Activated CD4-positive, alpha-beta memory T cell treated with anti-CD3 and anti-CD28 coated beads for 36 hours (primary cell): ENCODE measurements at regions not wholly inside any gene's neighbourhood (a gene's known extent, or its start where the extent isn't known, plus 50 kb on each side); places are given as distances from the start of the nearest gene placed in this dataset.

Experiments
- CTCF ChIA-PET: fragments of 350-600 bp; sonication (Branson Sonifier 250); formaldehyde crosslinking; loops from one replicate; lab custom pipeline; 2021; ENCODE audit warnings: antibody characterized with exemption, inconsistent platforms; lab: Charles Lee
- POLR2A ChIA-PET: fragments of 350-600 bp; sonication (Branson Sonifier 250); formaldehyde crosslinking; loops from one replicate; lab custom pipeline; 2021; ENCODE audit warnings: antibody characterized with exemption; lab: Charles Lee
- DNase-seq: peaks from one replicate; pipeline ENCODE4 v3.0.0-alpha.2; 2020
- H3K27ac Mint-ChIP-seq: one replicate; pipeline ENCODE4 v1.8.0; 2021; ENCODE audit warnings: mixed read lengths
- H3K27me3 Mint-ChIP-seq: one replicate; pipeline ENCODE4 v1.8.0; 2021; ENCODE audit warnings: mixed read lengths
- H3K36me3 Mint-ChIP-seq: one replicate; pipeline ENCODE4 v1.8.0; 2021; ENCODE audit warnings: mixed read lengths
- H3K4me1 Mint-ChIP-seq: one replicate; pipeline ENCODE4 v1.8.0; 2021; ENCODE audit warnings: low read depth, mixed read lengths
- H3K4me3 Mint-ChIP-seq: one replicate; pipeline ENCODE4 v1.8.0; 2021; ENCODE audit warnings: mild to moderate bottlenecking, mixed read lengths
- H3K9me3 Mint-ChIP-seq: one replicate; pipeline ENCODE4 v1.8.0; 2021; ENCODE audit warnings: mixed read lengths
- intact Hi-C: fragments of 100-400 bp; cut with micrococcal nuclease; formaldehyde crosslinking; loops from one replicate; pipeline ENCODE4 v1.15.1; 2023

- Mint-ChIP-seq H3K4me3 (no peak overlapping the region), H3K27ac (no peak overlapping the region), H3K27me3 (peaks cover 18% of the 10 kb centered on the region), H3K9me3 (no peaks in the 10 kb centered on the region), H3K36me3 (no peaks in the 10 kb centered on the region), H3K4me1 (peaks cover 3% of the 10 kb centered on the region)
- intact Hi-C loops = loop anchor here (5.0 kb wide), 1 partner anchor 205 kb away; the partner anchor contains the start of gene INHBB
- POLR2A ChIA-PET = no interaction called here
- CTCF ChIA-PET = interaction anchor here (1.0 to 2.5 kb wide), 3 partner anchors 40 to 209 kb away, joined by 3 to 22 read pairs (median 4); no protein-coding TSS in a partner anchor
- DNase-seq = no peak
Measured at GRCh38 chr2:120552079-120552478, 183.6 kb upstream of the GLI2 start.

DNA sequence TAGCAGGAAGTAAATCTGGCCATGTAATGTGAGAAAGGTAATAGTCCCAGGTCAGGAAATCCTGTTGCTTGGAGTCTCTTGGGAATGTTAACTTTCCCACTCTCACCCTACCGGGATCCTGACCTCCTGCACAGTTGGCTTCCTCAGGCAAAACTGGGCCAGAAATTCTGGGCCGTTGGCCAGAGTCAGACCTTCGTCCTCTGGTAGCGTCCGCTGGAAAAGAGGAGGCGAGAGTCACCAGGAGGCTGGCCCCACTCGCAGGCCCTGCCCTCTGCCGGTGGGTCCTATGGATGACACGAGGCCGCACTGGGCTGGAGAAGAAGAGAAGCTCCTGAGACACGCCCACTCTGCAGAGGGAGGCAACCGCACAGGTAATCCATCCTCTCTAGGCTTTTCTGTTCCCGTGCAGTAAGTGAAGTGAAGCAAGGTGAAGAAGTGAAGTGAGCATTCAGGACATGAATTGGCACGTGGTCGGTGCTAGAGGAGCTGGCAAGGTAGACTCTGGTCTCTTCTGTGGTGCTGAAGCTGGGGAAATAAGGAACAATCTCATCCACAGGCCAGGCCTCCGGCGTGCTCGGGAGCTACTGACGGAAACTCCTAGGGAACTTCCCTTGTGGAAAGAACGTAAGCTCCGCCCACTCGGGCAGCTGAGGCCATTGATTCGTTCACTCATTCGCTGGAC is 182.7 kb upstream of the GLI2 start:
- Mint-ChIP-seq H3K9me3 (no peaks in the 10 kb centered on the region), H3K27ac (no peak overlapping the region), H3K27me3 (peaks cover 18% of the 10 kb centered on the region), H3K4me1 (peaks cover 3% of the 10 kb centered on the region), H3K4me3 (no peak overlapping the region), H3K36me3 (no peaks in the 10 kb centered on the region)
- DNase-seq = peak; percentile 57
- intact Hi-C loops = loop anchor here (5.0 kb wide), 1 partner anchor 206 kb away; the partner anchor contains the start of gene INHBB
- ChIA-PET CTCF (interaction anchor here (0.7 to 2.5 kb wide), 5 partner anchors 40 to 443 kb away, joined by 3 to 22 read pairs (median 3); no protein-coding TSS in a partner anchor), POLR2A (no interaction called here)

DNA sequence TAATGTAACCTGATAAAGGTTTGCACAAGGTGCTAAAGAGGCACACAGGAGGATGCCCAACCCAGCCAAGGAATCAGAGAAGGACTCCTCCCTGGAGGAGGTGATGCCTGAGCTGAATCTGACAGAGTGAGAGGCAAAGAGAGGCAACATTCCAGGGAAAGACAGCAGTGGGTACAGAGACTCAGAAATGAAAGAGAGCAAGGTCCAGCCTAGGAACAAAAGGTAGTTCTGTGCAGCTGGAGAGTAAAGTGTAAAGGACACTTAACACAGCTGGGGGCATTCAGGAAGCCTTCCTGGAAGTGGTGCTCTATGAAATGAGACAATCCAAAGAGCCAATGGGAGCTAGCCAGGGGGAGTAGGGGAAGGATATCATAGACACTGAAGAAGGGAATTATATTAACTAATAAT is 181.0 kb upstream of the GLI2 start:
- ChIA-PET CTCF (no interaction called here), POLR2A (no interaction called here)
- Mint-ChIP-seq H3K27me3 (peaks cover 20% of the 10 kb centered on the region), H3K27ac (no peak overlapping the region), H3K36me3 (no peaks in the 10 kb centered on the region), H3K4me3 (no peak overlapping the region), H3K4me1 (peaks cover 3% of the 10 kb centered on the region), H3K9me3 (no peaks in the 10 kb centered on the region)
- intact Hi-C loops = loop anchor here (5.0 kb wide), 1 partner anchor 207 kb away; the partner anchor contains the start of gene INHBB
- no peak for DNase-seq

- Mint-ChIP-seq H3K4me1 (peaks cover 3% of the 10 kb centered on the region), H3K36me3 (no peaks in the 10 kb centered on the region), H3K27me3 (peaks cover 22% of the 10 kb centered on the region), H3K4me3 (no peak overlapping the region), H3K9me3 (no peaks in the 10 kb centered on the region), H3K27ac (no peak overlapping the region)
- DNase-seq = no peak
- ChIA-PET POLR2A (no interaction called here), CTCF (no interaction called here)
- intact Hi-C loops = no loop called here
Measured at GRCh38 chr2:120555092-120555491, 180.6 kb upstream of the GLI2 start.

GRCh38 chr2:120556911-120557310 is 178.8 kb upstream of the GLI2 start:
- Mint-ChIP-seq H3K27ac (no peak overlapping the region), H3K4me1 (peaks cover 3% of the 10 kb centered on the region), H3K27me3 (peaks cover 22% of the 10 kb centered on the region), H3K36me3 (no peaks in the 10 kb centered on the region), H3K9me3 (no peaks in the 10 kb centered on the region), H3K4me3 (no peak overlapping the region)
- DNase-seq = no peak
- intact Hi-C loops = no loop called here
- POLR2A ChIA-PET = no interaction called here
- CTCF ChIA-PET = no interaction called here

GRCh38 chr2:120558847-120559246 is 176.8 kb upstream of the GLI2 start:
- Mint-ChIP-seq H3K4me3 (no peak overlapping the region), H3K9me3 (no peaks in the 10 kb centered on the region), H3K27ac (no peak overlapping the region), H3K36me3 (no peaks in the 10 kb centered on the region), H3K27me3 (peaks cover 11% of the 10 kb centered on the region), H3K4me1 (no peaks in the 10 kb centered on the region)
- DNase-seq = no peak
- CTCF ChIA-PET = no interaction called here
- intact Hi-C loops = no loop called here
- POLR2A ChIA-PET = no interaction called here

DNA sequence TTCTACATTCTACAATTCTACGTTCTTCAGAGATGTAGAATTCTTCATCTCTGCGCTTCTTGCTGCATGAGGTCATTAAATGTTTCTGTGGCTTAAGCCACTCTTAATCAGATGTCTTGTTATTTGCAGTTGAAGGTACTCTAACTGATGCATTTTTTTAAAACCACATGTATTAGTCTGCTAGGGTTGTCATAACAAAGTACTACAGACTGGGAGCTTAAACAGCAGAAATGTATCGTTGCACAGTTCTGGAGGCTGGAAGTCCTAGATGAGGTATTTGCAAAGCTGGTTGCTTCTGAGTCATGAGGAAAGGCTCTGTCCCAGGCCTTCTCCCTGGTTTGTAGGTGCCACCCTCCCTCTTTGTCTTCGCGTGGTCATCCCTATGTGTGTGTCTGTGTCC is 176.3 kb upstream of the GLI2 start:
- Mint-ChIP-seq H3K27ac (no peak overlapping the region), H3K27me3 (peaks cover 9% of the 10 kb centered on the region), H3K9me3 (no peaks in the 10 kb centered on the region), H3K4me1 (no peaks in the 10 kb centered on the region), H3K36me3 (no peaks in the 10 kb centered on the region), H3K4me3 (no peak overlapping the region)
- DNase-seq = no peak
- POLR2A ChIA-PET = no interaction called here
- intact Hi-C loops = no loop called here
- CTCF ChIA-PET = no interaction called here

GRCh38 chr2:120560330-120560729 is 175.3 kb upstream of the GLI2 start:
- ChIA-PET POLR2A (no interaction called here), CTCF (no interaction called here)
- H3K4me1 Mint-ChIP-seq = no peaks in the 10 kb centered on the region
- H3K4me3 Mint-ChIP-seq = no peak overlapping the region
- DNase-seq = no peak
- peaks cover 5% of the 10 kb centered on the region for H3K27me3 Mint-ChIP-seq
- H3K27ac Mint-ChIP-seq = no peak overlapping the region
- H3K9me3 Mint-ChIP-seq = no peaks in the 10 kb centered on the region
- intact Hi-C loops = no loop called here
- H3K36me3 Mint-ChIP-seq = no peaks in the 10 kb centered on the region

DNA sequence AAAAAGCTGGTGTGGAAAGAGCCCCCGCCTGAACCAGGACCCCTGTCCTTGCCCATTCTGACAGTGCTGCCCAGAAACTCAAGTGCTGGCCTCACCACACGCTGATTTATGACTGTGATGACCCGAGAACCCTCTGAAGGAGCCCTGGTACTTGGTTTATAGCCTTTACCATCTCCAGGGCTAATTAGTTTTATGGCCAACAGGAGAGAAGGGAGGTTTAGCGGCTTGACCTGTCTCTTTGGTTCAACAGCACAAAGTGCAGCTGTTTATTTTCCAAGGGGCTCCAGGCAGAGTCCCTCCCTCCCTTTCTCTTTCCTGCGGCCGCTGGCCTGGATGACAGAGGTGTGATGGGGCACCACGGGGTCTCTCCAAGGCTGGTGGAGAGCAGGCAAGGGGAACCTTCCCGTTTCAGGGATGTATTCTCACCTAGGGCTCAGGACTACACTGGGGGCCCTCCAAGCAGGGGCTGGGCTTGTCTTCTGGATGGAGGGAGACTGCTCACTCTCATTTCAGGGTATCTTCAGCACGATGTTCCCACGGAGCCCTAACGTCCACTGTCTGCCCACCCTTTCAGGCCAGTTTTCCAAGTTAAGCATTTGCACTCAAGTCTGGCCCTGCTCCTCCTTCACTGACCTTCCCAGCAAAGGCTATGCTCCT is 174.2 kb upstream of the GLI2 start:
- no peak overlapping the region for H3K4me3 Mint-ChIP-seq
- H3K9me3 Mint-ChIP-seq = no peaks in the 10 kb centered on the region
- DNase-seq = no peak
- peaks cover 5% of the 10 kb centered on the region for H3K27me3 Mint-ChIP-seq
- intact Hi-C loops = no loop called here
- no peaks in the 10 kb centered on the region for H3K4me1 Mint-ChIP-seq
- H3K36me3 Mint-ChIP-seq = no peaks in the 10 kb centered on the region
- ChIA-PET CTCF (no interaction called here), POLR2A (no interaction called here)
- no peak overlapping the region for H3K27ac Mint-ChIP-seq

DNA sequence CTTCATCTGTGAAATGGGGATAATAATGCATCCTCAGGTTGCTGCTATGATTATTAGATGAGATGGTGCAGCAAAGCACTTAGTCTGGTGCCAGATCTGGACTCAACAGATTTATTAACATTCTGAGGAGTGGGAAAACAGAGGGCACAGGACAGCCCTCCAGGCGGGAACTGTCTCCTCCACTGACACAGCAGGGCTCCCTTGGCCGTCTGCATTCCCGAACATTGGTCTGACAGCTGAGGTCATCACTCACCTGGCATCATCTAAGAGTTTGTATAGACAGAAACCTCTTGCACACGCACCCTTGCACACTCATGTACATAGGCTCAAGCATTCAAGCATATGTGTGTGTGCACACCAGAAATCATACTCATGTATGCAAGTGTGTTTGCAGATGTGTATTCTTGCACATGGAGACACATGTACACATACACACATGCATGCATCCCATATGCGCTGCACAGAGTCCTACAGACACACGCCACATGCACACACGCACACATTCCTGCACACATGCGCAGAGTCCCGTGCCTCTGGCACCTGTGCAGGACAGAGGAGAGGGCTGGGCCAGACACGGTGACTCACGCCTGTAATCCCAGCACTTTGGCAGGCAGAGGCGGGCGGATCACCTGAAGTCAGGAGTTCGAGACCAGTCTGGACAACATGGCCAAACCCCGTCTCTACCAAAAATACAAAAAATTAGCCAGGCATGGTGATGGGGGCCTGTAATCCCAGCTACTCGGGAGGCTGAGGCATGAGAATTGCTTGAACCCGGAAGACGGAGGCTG is 173.3 kb upstream of the GLI2 start:
- ChIA-PET CTCF (no interaction called here), POLR2A (no interaction called here)
- Mint-ChIP-seq H3K4me3 (no peak overlapping the region), H3K36me3 (no peaks in the 10 kb centered on the region), H3K9me3 (no peaks in the 10 kb centered on the region), H3K27me3 (peaks cover 5% of the 10 kb centered on the region), H3K4me1 (no peaks in the 10 kb centered on the region), H3K27ac (no peak overlapping the region)
- no peak for DNase-seq
- intact Hi-C loops = no loop called here

- ChIA-PET POLR2A (no interaction called here), CTCF (no interaction called here)
- Mint-ChIP-seq H3K9me3 (no peaks in the 10 kb centered on the region), H3K4me3 (no peak overlapping the region), H3K27me3 (peaks cover 5% of the 10 kb centered on the region), H3K4me1 (no peaks in the 10 kb centered on the region), H3K27ac (no peak overlapping the region), H3K36me3 (no peaks in the 10 kb centered on the region)
- intact Hi-C loops = no loop called here
- DNase-seq = no peak
Measured at GRCh38 chr2:120563616-120564015, 172.1 kb upstream of the GLI2 start.
